ENCODE measurements at regions not wholly inside any gene's neighbourhood (a gene's known extent, or its start where the extent isn't known, plus 50 kb on each side); places are given as distances from the start of the nearest gene placed in this dataset.
"Not testable (repeated sequence)": the region's sequence is repeated elsewhere in the genome, so short reads cannot be mapped to it uniquely, and the experiment has no call there.

DNA sequence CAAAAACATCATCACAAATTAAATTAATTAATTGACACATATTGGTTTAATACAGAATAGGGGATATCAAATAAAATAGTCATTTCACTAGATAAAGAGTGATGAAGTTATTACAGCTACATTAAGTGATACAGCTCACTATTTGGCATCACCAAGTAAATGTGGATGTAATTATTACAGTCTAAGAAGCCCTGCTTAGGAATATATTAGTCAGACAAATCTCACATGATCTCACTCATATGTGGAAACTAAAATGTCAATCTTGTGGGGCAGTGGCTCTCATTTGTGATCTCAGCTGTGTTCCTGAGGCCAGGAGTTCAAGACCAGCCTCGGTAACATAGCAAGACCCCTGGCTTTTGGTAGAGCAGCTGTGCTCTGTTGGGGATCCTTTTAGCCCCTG, 233.4 kb upstream of the RGMB start:
- TF ChIP-seq JUND (IDR thresholded peaks at IDR 0.05; ENCODE audit: low read depth): no peak
- in situ Hi-C loops (cut with HindIII; ENCODE audit: low pct_unique_long_range_greater_than_20kb, low sequenced_read_pairs): no loop called here
- no peak for DNase-seq (ENCODE audit: low read depth in 1 of 2, low spot score in 1 of 2)

GRCh38 chr5:98541641-98542040, 231.8 kb upstream of the RGMB start:
- DNase-seq (ENCODE audit: low read depth in 1 of 2, low spot score in 1 of 2): no peak
- in situ Hi-C loops (cut with HindIII; ENCODE audit: low pct_unique_long_range_greater_than_20kb, low sequenced_read_pairs): no loop called here
- TF ChIP-seq JUND (IDR thresholded peaks at IDR 0.05; ENCODE audit: low read depth): no peak

DNA sequence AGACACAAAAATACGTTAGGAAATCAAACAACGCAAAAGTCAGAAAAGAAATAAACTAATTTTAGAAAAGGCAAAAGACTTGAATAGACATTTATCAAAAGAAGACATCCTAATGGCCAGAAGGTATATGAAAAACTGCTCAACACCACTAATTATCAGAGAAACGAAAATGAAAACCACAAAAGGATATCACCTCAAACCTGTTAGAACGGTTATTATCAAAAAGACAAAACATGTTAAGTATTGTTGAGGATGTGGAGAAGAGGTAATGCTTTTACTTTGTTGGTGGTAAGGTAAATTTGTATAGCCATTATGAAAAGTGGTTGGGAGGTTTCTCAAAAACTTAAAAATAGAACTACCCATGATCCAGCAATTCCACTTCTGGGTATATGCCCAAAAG, 230.0 kb upstream of the RGMB start:
- no peak for DNase-seq (ENCODE audit: low read depth in 1 of 2, low spot score in 1 of 2)

DNA sequence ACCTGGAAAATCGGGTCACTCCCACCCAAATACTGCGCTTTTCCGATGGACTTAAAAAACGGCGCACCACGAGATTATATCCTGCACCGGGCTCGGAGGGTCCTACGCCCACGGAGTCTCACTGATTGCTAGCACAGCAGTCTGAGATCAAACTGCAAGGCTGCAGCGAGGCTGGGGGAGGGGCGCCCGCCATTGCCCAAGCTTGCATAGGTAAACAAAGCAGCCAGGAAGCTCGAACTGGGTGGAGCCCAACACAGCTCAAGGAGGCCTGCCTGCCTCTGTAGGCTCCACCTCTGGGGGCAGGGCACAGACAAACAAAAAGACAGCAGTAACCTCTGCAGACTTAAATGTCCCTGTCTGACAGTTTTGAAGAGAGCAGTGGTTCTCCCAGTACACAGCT, 226.5 kb upstream of the RGMB start:
- in situ Hi-C loops (cut with HindIII; ENCODE audit: low pct_unique_long_range_greater_than_20kb, low sequenced_read_pairs); DNase-seq (ENCODE audit: low read depth in 1 of 2, low spot score in 1 of 2): not testable (repeated sequence)

More for the DNA sequence above, 230.0 kb upstream of the RGMB start:
- TF ChIP-seq JUND (IDR thresholded peaks at IDR 0.05; ENCODE audit: low read depth): no peak
- in situ Hi-C loops (cut with HindIII; ENCODE audit: low pct_unique_long_range_greater_than_20kb, low sequenced_read_pairs): no loop called here

- TF ChIP-seq JUND (IDR thresholded peaks at IDR 0.05; ENCODE audit: low read depth): no peak
- DNase-seq (ENCODE audit: low read depth in 1 of 2, low spot score in 1 of 2): no peak
- in situ Hi-C loops (cut with HindIII; ENCODE audit: low pct_unique_long_range_greater_than_20kb, low sequenced_read_pairs): no loop called here
Measured at GRCh38 chr5:98556712-98557111, 216.8 kb upstream of the RGMB start.

DNA sequence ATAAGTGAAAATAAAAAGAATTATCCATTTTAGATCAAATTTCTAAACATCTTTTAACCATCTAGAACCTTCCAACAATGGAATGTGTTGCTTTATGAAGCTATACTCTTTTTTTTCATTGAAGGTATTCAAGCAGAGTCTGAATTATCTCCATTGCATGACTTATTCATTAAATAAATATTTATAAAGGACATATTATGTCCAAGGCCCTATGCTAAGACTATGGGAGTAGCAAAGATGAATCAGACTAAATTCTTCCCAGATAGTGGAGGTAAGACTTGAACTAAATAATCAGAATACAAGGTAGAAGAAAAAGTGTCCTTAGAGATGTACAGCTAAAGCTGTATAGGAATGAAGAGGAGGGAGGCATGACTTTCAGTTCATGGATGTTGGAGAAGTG, 215.5 kb upstream of the RGMB start:
- in situ Hi-C loops (cut with HindIII; ENCODE audit: low pct_unique_long_range_greater_than_20kb, low sequenced_read_pairs): no loop called here
- no peak for TF ChIP-seq JUND (IDR thresholded peaks at IDR 0.05; ENCODE audit: low read depth)
- DNase-seq (ENCODE audit: low read depth in 1 of 2, low spot score in 1 of 2): no peak

DNA sequence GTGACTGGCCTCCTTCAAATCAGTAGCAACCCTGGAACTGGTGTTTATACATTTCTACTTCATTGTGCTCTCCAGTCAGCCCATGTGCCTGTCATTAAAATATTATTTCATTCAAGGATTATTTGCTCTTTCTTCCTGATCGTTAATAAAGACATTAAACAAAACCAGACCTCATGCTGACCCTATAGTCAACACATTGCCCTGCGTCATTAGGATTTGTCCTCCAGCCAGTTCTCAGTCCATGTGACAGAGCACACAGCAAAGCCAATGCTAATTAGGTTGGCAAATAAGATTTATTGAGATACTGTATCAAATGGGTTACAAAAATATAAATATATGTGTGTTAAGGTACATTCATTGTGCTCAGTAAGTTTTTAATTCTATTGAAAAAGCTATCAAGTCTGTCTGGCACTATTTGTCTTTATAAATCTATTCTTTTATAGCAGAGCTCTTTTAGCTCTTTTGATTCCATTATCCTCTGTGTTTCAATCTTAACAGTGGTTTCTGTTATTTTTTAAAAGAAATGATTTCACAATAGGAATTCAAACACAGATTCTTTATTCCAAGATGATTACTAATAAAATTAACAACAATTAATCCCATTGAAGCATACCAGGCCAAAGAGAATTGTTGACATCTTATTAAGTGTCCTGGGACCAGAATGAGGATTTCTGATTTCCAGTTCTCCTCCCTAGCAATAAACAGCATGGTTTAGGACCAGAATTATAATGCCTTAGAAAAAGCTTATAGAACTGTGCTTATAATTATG, 209.4 kb upstream of the RGMB start:
- in situ Hi-C loops (cut with HindIII; ENCODE audit: low pct_unique_long_range_greater_than_20kb, low sequenced_read_pairs): no loop called here
- TF ChIP-seq JUND (IDR thresholded peaks at IDR 0.05; ENCODE audit: low read depth): no peak
- DNase-seq (ENCODE audit: low read depth in 1 of 2, low spot score in 1 of 2): no peak

DNA sequence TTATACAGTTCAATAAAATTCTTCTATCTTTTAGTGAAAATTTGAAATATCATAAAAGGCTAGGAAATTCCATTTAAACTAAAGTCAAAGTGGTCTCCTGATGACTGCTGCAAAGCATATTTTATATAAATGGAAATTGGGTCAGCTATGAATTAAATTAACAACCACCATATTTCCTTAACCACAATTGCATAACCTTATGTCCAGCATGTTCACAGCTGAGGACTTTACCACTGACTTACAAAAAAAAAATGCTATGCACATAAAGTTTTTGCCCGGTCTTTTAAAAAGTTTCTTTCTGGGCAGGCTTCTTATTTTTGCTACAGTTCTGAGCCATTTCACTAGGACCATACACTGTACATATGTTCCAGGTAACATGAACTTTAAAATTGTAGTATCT, 208.6 kb upstream of the RGMB start:
- in situ Hi-C loops (cut with HindIII; ENCODE audit: low pct_unique_long_range_greater_than_20kb, low sequenced_read_pairs): no loop called here
- DNase-seq (ENCODE audit: low read depth in 1 of 2, low spot score in 1 of 2): no peak
- TF ChIP-seq JUND (IDR thresholded peaks at IDR 0.05; ENCODE audit: low read depth): no peak

GRCh38 chr5:98568336-98568735, 205.1 kb upstream of the RGMB start:
- no peak for TF ChIP-seq JUND (IDR thresholded peaks at IDR 0.05; ENCODE audit: low read depth)
- no peak for DNase-seq (ENCODE audit: low read depth in 1 of 2, low spot score in 1 of 2)
- in situ Hi-C loops (cut with HindIII; ENCODE audit: low pct_unique_long_range_greater_than_20kb, low sequenced_read_pairs): no loop called here

- no peak for DNase-seq (ENCODE audit: low read depth in 1 of 2, low spot score in 1 of 2)
- in situ Hi-C loops (cut with HindIII; ENCODE audit: low pct_unique_long_range_greater_than_20kb, low sequenced_read_pairs): no loop called here
- TF ChIP-seq JUND (IDR thresholded peaks at IDR 0.05; ENCODE audit: low read depth): no peak
Measured at GRCh38 chr5:98569288-98569687, 204.2 kb upstream of the RGMB start.

GRCh38 chr5:98570010-98570409, 203.5 kb upstream of the RGMB start:
- TF ChIP-seq JUND (IDR thresholded peaks at IDR 0.05; ENCODE audit: low read depth): no peak
- no peak for DNase-seq (ENCODE audit: low read depth in 1 of 2, low spot score in 1 of 2)
- in situ Hi-C loops (cut with HindIII; ENCODE audit: low pct_unique_long_range_greater_than_20kb, low sequenced_read_pairs): no loop called here

DNA sequence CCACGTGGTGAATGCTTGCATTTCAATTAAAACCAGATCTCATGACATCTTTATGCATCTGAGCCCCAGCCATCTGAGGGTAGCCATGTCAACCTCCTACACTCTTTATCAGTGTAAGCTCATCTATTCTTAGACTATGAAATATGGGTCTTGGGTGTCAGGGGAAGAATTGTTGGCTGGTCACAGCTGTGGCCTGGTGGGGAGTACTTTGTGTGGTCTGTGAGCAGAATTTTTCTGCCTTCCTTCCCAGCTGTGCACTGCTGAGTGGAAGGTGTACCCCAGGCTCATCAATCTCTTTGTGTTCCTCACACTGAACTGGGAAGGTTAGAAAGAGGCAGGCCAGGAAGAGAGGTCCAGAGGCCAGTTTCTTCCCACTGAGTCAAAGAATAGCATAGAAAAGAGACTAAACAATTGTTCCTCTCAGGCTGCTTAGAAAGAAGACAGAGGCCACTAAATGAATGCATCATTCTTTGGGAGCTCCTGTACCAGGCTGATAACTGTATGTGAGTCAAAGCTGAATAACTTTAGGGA, 202.7 kb upstream of the RGMB start:
- DNase-seq (ENCODE audit: low read depth in 1 of 2, low spot score in 1 of 2): no peak
- in situ Hi-C loops (cut with HindIII; ENCODE audit: low pct_unique_long_range_greater_than_20kb, low sequenced_read_pairs): no loop called here
- no peak for TF ChIP-seq JUND (IDR thresholded peaks at IDR 0.05; ENCODE audit: low read depth)

- DNase-seq (ENCODE audit: low read depth in 1 of 2, low spot score in 1 of 2): no peak
- no peak for TF ChIP-seq JUND (IDR thresholded peaks at IDR 0.05; ENCODE audit: low read depth)
- in situ Hi-C loops (cut with HindIII; ENCODE audit: low pct_unique_long_range_greater_than_20kb, low sequenced_read_pairs): no loop called here
Measured at GRCh38 chr5:98573834-98574320, 199.6 kb upstream of the RGMB start.

DNA sequence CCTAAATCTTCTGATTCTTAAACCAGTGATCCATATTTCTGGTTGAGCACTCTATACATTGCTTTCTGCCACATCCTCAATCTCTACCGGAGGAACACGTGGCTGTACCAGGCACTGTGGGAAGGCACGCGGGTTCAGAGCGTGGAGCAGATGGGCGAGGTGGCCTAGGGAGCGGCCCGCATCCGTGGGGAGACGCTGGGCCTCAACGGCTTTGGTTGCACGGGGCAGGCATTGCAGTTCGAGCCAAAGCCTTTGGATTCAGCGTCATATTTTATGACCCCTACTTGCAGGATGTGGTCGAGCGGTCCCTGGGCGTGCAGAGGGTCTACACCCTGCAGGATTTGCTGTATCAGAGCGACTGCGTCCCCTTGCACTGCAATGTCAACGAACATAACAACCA, 197.2 kb upstream of the RGMB start:
- DNase-seq (ENCODE audit: low read depth in 1 of 2, low spot score in 1 of 2): no peak
- in situ Hi-C loops (cut with HindIII; ENCODE audit: low pct_unique_long_range_greater_than_20kb, low sequenced_read_pairs): no loop called here
- no peak for TF ChIP-seq JUND (IDR thresholded peaks at IDR 0.05; ENCODE audit: low read depth)

Data from T47D (cell line).